H1 (cell line): ENCODE measurements at regions not wholly inside any gene's neighbourhood (a gene's known extent, or its start where the extent isn't known, plus 50 kb on each side); places are given as distances from the start of the nearest gene placed in this dataset.

ENCODE experiments used
- CBX5 ChIP-seq: fragments of 300-800, 300-1000 bp; sonication (generic); IDR thresholded peaks from 2 replicates; pipeline ENCODE4 v1.7.1; 2016; ENCODE audit warnings: antibody characterized with exemption, low read length, low read depth
- EP300 ChIP-seq, 2 experiments: IDR thresholded peaks; 1 replicate in 1 of 2; 2 replicates in 1 of 2; pipeline ENCODE4 v1.6.1; 2011 to 2012; ENCODE audit warnings: low read depth in 2 of 2, low read length in 2 of 2, mild to moderate bottlenecking in 2 of 2, borderline replicate concordance in 1 of 2, inconsistent platforms in 1 of 2, moderate library complexity in 1 of 2
- KDM5A ChIP-seq: fragments of 200-600 bp; IDR thresholded peaks from 2 replicates; pipeline ENCODE4 v1.7.1; 2012; ENCODE audit warnings: mild to moderate bottlenecking, low read length, inconsistent platforms, mixed read lengths
- RAD21 ChIP-seq, 2 experiments: IDR thresholded peaks in 1 of 2; conservative IDR thresholded peaks in 1 of 2; 2 replicates each; pipeline ENCODE4 v1.6.1; 2011; ENCODE audit warnings: low read depth in 2 of 2, low read length in 2 of 2, improper control_type of control experiment in 1 of 2, inconsistent platforms in 1 of 2, mild to moderate bottlenecking in 1 of 2, moderate library complexity in 1 of 2
- TEAD4 ChIP-seq: IDR thresholded peaks from 2 replicates; pipeline ENCODE4 v1.6.1; 2012; ENCODE audit warnings: low read depth, low read length, inconsistent platforms, mixed read lengths

DNA sequence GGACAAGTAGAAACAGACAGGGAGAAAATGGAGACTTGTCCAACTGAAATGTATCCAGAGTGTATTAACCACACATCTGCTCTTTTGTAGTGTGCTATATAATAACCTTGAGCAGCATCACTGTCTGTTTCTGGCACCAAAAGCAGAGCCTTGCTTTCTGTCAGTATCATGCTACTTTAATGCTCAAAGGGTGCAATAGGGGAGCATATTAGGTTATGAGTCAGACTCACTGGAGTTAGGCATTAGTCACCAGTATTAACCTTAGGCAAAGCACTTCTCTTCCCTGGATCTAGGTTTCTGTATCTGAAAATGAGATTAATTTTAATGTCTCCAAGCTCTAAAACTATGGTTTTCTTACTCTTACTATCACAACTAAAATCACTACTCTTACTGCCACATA lies 280.1 kb downstream of the TFAP2B start (continued):
- TF ChIP-seq EP300 (IDR thresholded peaks at IDR 0.05; ENCODE audit: borderline replicate concordance in 1 of 2, low read depth in 2 of 2, low read length in 2 of 2) = no peak
- TF ChIP-seq TEAD4 = no peak
- no peak for TF ChIP-seq KDM5A
- TF ChIP-seq CBX5 = no peak
- TF ChIP-seq RAD21 (IDR thresholded peaks at IDR 0.05 in 1 of 2, conservative IDR thresholded peaks at IDR 0.05 in 1 of 2; ENCODE audit: low read depth in 2 of 2, low read length in 2 of 2) = no peak
- TF ChIP-seq, all 59 proteins: peak for 0
